ENCODE measurements at regions not wholly inside any gene's neighbourhood (a gene's known extent, or its start where the extent isn't known, plus 50 kb on each side); places are given as distances from the start of the nearest gene placed in this dataset.

DNA sequence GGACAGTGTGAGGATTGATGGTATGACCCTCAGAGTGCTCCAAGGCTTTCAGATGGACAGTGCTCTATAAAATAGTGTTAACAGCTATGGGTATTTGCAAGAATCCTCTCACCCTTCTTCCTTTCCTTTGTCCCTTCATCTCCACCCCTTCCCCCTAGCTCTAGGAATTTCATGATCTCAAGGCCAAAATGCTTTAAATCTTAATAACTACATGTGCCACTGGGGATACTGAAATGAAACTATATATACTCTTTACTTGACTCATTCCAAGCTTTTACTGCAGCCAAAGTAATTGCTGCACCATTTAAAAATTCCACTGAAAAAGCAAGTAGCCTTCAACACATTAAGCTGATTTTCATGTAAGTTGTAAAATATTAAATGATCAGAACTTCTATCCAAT, 361.6 kb upstream of the SLC30A5 start (continued):
- TF ChIP-seq, protein P1, sequence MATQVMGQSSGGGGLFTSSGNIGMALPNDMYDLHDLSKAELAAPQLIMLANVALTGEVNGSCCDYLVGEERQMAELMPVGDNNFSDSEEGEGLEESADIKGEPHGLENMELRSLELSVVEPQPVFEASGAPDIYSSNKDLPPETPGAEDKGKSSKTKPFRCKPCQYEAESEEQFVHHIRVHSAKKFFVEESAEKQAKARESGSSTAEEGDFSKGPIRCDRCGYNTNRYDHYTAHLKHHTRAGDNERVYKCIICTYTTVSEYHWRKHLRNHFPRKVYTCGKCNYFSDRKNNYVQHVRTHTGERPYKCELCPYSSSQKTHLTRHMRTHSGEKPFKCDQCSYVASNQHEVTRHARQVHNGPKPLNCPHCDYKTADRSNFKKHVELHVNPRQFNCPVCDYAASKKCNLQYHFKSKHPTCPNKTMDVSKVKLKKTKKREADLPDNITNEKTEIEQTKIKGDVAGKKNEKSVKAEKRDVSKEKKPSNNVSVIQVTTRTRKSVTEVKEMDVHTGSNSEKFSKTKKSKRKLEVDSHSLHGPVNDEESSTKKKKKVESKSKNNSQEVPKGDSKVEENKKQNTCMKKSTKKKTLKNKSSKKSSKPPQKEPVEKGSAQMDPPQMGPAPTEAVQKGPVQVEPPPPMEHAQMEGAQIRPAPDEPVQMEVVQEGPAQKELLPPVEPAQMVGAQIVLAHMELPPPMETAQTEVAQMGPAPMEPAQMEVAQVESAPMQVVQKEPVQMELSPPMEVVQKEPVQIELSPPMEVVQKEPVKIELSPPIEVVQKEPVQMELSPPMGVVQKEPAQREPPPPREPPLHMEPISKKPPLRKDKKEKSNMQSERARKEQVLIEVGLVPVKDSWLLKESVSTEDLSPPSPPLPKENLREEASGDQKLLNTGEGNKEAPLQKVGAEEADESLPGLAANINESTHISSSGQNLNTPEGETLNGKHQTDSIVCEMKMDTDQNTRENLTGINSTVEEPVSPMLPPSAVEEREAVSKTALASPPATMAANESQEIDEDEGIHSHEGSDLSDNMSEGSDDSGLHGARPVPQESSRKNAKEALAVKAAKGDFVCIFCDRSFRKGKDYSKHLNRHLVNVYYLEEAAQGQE (IDR thresholded peaks at IDR 0.05; ENCODE audit: low read depth) = no peak
- TF ChIP-seq RAD21 (IDR thresholded peaks at IDR 0.05; ENCODE audit: low read depth) (no peak), CEBPB (IDR thresholded peaks at IDR 0.05; ENCODE audit: low read depth) (no peak), TCF7L2 (IDR thresholded peaks at IDR 0.05; ENCODE audit: borderline replicate concordance, extremely low read depth, insufficient read depth, insufficient read length) (no peak), EGR1 (IDR thresholded peaks at IDR 0.05; ENCODE audit: low read depth) (no peak)

DNA sequence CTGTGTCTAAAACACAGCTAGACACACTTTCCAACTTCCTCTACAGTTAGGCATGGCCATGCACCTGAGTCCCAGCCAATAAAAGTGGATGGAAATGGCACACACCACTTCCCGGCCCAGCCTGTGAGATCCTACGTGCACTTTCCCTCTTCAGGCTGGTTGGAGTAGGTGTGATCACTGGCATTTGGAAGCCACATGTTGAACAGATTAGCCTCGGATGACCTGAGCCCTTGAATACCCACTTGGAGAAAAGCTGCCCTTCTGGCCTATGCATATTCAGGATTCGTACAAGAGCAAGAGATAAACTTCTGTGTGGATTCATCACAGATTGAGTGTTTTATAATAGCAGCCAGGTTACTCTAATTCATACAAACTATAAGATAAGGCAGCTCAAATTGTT, 359.0 kb upstream of the SLC30A5 start:
- intact Hi-C loops (cut with micrococcal nuclease) = loop anchor here (5.0 kb wide), 1 partner anchor 43 kb away; no protein-coding TSS in a partner anchor
- POLR2A ChIA-PET = no interaction called here
- Histone ChIP-seq H3K9ac (ENCODE audit: low read length) (no peak overlapping the region), H3K36me3 (ENCODE audit: control insufficient read depth in 1 of 2, insufficient read depth in 2 of 2, low read length in 2 of 2) (no peaks in the 10 kb centered on the region), H3K4me1 (ENCODE audit: control insufficient read depth in 1 of 2, insufficient read depth in 2 of 2, low read length in 2 of 2) (no peaks in the 10 kb centered on the region), H3K9me2 (ENCODE audit: insufficient read depth) (no peaks in the 10 kb centered on the region), H3K4me3 (replicated peaks in 1 of 2; ENCODE audit: low read depth in 1 of 2, low read length in 2 of 2) (no peak overlapping the region), H3K79me2 (ENCODE audit: insufficient read depth, low read length) (no peaks in the 10 kb centered on the region), H2AFZ (ENCODE audit: low read depth, low read length, poor library complexity, severe bottlenecking) (no peak overlapping the region), H3K27me3 (ENCODE audit: insufficient read depth, low read length) (no peaks in the 10 kb centered on the region), H3K27ac (ENCODE audit: low read depth, low read length) (no peak overlapping the region), H4K20me1 (ENCODE audit: insufficient read depth) (no peaks in the 10 kb centered on the region), H3K4me2 (ENCODE audit: low read length) (no peak overlapping the region), H3K9me3 (ENCODE audit: control insufficient read depth in 1 of 2, insufficient read depth in 1 of 2, low read depth in 1 of 2, low read length in 2 of 2) (no peaks in the 10 kb centered on the region)
- no peak for DNase-seq (ENCODE audit: low read depth, low spot score)
- ATAC-seq = no peak
- BruUV-seq (replicated peaks) = no TSS peak
- TF ChIP-seq, protein P2, sequence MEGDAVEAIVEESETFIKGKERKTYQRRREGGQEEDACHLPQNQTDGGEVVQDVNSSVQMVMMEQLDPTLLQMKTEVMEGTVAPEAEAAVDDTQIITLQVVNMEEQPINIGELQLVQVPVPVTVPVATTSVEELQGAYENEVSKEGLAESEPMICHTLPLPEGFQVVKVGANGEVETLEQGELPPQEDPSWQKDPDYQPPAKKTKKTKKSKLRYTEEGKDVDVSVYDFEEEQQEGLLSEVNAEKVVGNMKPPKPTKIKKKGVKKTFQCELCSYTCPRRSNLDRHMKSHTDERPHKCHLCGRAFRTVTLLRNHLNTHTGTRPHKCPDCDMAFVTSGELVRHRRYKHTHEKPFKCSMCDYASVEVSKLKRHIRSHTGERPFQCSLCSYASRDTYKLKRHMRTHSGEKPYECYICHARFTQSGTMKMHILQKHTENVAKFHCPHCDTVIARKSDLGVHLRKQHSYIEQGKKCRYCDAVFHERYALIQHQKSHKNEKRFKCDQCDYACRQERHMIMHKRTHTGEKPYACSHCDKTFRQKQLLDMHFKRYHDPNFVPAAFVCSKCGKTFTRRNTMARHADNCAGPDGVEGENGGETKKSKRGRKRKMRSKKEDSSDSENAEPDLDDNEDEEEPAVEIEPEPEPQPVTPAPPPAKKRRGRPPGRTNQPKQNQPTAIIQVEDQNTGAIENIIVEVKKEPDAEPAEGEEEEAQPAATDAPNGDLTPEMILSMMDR (IDR thresholded peaks at IDR 0.05 in 2 of 3, conservative IDR thresholded peaks at IDR 0.05 in 1 of 3; ENCODE audit: borderline replicate concordance in 1 of 3, insufficient read depth in 1 of 3, low read depth in 2 of 3, low read length in 2 of 3) = no peak
- TF ChIP-seq SRF (IDR thresholded peaks at IDR 0.05; ENCODE audit: low read depth) = no peak
- no peak for TF ChIP-seq ZFX (IDR thresholded peaks at IDR 0.05)
- no peak for TF ChIP-seq ELF1 (IDR thresholded peaks at IDR 0.05; ENCODE audit: borderline replicate concordance, low read depth)
- no peak for TF ChIP-seq CEBPB (IDR thresholded peaks at IDR 0.05; ENCODE audit: low read depth)
- RAD21 ChIA-PET (ENCODE audit: low non-redundant PET in 1 of 2, low total read pairs in 2 of 2, uncharacterized antibody in 2 of 2, unreplicated experiment in 2 of 2) = no interaction called here
- CTCF ChIA-PET = no interaction called here

Data from HCT116 (cell line).